ENCODE measurements at regions not wholly inside any gene's neighbourhood (a gene's known extent, or its start where the extent isn't known, plus 50 kb on each side); places are given as distances from the start of the nearest gene placed in this dataset.

DNA sequence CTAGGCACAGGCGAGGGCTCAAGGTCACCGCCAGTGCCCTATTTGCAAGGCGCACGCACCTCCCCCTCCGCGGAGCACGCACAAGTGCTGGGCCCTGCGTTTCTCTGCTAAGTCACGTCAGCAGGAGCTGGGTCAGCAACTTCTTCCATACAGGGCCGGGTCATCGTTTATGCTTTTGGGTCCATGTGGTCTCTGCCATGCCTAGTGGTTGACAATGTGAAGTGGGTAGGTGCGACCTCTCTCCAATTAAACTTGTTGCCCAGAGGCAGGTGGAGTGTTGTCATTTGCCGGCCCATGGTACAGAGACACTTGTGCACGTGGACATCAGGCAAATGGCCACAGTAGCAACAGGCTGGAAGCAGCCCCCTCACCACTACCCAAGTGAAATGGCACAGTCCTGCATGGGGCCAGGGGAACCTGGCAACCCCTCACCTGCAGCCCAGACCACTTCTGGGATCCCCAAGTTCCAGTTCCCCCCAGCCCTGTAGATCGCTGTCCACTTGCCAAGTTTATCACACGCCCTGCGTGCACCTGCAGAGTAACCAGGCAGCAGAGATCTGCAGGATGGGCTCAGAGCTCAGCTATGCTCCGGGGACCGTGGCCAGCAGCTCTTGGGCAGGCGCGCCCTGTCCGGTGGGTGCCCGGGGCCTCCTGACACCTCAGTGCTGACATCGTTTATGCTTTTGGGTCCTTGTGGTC is 86.1 kb upstream of the PPP2R2D start:
- TF ChIP-seq, protein P1, sequence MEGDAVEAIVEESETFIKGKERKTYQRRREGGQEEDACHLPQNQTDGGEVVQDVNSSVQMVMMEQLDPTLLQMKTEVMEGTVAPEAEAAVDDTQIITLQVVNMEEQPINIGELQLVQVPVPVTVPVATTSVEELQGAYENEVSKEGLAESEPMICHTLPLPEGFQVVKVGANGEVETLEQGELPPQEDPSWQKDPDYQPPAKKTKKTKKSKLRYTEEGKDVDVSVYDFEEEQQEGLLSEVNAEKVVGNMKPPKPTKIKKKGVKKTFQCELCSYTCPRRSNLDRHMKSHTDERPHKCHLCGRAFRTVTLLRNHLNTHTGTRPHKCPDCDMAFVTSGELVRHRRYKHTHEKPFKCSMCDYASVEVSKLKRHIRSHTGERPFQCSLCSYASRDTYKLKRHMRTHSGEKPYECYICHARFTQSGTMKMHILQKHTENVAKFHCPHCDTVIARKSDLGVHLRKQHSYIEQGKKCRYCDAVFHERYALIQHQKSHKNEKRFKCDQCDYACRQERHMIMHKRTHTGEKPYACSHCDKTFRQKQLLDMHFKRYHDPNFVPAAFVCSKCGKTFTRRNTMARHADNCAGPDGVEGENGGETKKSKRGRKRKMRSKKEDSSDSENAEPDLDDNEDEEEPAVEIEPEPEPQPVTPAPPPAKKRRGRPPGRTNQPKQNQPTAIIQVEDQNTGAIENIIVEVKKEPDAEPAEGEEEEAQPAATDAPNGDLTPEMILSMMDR (IDR thresholded peaks at IDR 0.05; ENCODE audit: low read depth, low read length): no peak
- TF ChIP-seq POLR2A (IDR thresholded peaks at IDR 0.05; ENCODE audit: extremely low read depth, insufficient read length): no peak
- TF ChIP-seq, protein P2, sequence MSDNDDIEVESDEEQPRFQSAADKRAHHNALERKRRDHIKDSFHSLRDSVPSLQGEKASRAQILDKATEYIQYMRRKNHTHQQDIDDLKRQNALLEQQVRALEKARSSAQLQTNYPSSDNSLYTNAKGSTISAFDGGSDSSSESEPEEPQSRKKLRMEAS (IDR thresholded peaks at IDR 0.05; ENCODE audit: low read depth, low read length): no peak

All from NB4 (cell line).